GM11168 (cell line): ENCODE measurements at regions not wholly inside any gene's neighbourhood (a gene's known extent, or its start where the extent isn't known, plus 50 kb on each side); places are given as distances from the start of the nearest gene placed in this dataset.

ENCODE experiments used
- in situ Hi-C: fragments of 300-500 bp; cut with MboI; formaldehyde crosslinking; loops from one replicate; pipeline ENCODE4 v1.12.0; 2022; ENCODE audit warnings: low sequenced_read_pairs; ENCODE audit not compliant: unreplicated experiment

- in situ Hi-C loops: no loop called here
Measured at GRCh38 chr17:73989671-73990070, 213.8 kb upstream of the RPL38 start.

- in situ Hi-C loops: no loop called here
Measured at GRCh38 chr17:73990290-73990689, 213.2 kb upstream of the RPL38 start.

GRCh38 chr17:73991260-73991659 lies 212.2 kb upstream of the RPL38 start:
- in situ Hi-C loops: no loop called here

DNA sequence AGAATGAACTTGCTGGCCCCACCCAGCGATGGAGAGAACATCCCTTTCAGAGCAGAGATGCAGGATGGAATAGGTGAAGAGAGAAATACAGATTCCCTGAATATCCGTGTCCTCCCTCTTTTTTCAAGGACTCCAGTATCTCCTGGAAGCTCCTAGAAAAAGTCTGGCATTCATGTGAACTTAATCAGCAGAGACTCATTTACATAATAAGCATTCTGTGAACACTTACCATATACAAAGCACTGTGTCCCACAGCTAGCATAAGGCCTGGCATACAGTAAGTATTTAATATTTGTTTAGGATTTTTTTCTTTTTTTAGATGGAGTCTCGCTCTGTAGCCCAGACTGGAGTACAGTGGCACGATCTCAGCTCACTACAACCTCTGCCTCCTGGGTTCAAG lies 208.5 kb upstream of the RPL38 start:
- in situ Hi-C loops: no loop called here

DNA sequence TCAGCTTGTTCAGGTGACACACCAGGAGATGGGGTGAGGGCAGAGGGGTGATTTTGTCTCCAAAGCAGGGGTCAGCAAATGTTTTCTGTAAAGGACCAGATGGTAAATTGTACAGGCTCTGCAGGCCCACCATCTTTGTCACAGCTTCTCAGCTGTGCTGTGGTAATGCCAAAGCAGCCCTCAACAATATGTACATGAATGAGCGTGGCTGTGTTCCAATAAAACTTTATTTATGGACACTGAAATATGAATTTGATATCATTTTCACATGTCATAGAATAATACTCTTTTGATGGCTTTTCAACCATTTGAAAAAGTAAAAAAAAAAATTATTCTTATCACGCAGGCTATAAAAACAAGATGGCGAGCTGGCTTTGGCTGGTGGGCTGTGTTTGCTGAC lies 206.4 kb upstream of the RPL38 start:
- in situ Hi-C loops: no loop called here

DNA sequence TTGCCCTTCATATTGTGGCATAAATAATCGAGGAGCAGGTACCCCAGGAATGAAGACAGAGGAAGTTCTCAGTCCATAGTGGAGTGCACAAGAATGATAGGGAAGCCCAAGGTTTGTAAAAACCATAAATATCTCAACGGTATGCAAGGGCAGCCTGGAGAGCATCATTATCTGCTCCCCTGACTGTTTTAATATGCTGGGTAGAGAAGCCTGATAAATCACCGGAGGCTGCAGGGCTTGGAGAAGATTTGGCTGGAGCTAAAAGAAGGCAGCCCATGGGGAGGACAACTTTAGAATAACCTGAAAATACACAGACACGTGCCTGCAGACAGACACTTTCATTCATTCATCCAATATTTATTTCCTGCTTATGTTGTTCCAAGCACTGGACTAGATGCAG lies 205.2 kb upstream of the RPL38 start:
- in situ Hi-C loops: no loop called here

- in situ Hi-C loops: no loop called here
Measured at GRCh38 chr17:73998653-73999645, 204.5 kb upstream of the RPL38 start.

DNA sequence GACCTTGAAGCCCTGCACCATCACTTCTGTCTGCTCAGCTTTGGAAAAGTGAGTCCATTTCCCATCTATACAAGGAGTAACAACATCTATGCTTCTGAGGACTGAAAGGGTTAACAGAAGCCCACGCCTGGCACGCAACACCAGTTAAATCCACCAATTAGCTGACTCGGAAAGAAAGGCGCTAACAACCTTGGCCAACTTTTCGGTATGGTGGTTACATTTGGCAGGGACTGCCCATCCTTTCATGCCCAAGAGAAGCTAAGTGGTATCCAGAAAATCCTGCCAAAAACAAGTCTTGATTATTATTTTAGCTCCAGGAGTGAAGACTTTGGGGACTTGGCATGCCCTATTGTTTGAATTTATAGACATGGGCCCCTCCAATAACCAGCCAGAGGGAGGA lies 202.3 kb upstream of the RPL38 start:
- in situ Hi-C loops: no loop called here

DNA sequence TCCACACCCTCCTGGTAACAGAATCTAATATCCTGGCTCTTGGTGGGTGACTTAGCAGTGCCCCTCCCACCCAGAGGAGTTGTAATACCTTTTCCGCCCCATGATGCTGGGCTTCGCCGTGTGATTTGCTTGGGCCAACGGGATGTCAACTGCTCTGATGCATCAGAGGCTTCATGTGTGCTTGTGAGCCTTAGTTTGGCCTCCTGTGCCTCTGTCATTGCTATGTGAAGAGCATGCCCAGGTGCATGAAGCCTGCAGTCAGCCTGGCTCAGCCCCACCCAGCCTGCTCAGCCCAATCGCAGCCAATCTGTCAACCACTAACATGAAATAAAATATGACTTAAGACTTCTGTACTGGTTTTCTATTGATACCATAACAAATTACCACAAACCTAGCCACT lies 201.2 kb upstream of the RPL38 start:
- in situ Hi-C loops: no loop called here

DNA sequence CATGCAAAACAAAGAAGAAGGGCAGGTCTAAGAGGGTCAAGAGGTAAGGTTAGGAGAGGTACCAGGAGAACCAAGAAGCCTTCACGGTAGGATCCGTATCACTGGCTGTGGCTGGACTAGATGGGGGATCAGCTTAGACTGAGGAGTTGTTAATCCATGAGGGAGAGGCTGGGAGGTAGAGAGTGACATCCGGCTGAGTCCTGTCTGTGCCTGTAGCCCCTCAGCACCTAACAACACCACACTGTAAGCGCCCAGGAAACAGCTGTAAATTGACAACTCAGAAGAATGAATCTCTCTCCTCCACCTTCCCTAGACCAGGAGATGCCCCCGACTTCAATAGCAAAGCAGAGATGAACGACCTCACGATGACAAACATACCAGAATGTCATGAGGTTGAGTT lies 199.4 kb upstream of the RPL38 start:
- in situ Hi-C loops: no loop called here

- in situ Hi-C loops: no loop called here
Measured at GRCh38 chr17:74005790-74006189, 197.7 kb upstream of the RPL38 start.

DNA sequence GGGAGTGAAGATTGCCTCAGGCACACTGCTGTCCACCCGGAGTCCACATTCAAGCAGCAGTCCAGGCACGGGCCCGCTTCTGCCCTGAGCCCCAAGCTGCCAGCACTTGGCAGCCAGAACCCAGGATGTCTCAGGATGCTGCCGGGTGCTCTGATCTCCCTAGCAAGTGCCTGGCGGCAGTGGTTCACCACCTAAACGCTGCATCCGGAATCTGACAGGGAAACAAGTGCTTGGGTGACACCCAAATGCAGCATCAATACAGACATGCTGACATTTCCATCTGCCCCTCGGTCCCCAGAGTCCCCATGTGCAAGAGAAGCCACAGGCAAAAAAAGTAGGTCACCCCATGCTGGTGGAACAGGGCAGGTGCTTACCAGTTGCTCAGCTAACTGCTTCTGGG lies 197.1 kb upstream of the RPL38 start:
- in situ Hi-C loops: no loop called here

DNA sequence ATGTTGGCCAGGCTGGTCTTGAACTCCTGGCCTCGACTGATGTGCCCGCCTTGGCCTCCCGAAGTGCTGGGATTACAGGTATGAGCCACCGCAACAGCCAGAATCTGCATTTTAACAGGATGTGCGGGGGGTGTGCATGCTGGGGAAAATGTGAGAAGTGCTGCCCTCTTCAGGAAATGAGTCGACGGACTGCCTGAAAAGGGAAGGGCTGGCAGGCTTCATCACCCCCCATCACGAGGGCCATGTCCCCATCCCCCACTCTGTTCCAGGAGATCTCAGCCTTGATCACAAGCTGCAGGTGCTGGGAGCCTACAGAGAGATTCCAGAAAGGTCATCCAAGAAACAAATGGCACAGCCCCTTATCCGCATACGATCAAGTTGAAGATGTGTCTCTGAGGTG lies 195.3 kb upstream of the RPL38 start:
- in situ Hi-C loops: no loop called here

DNA sequence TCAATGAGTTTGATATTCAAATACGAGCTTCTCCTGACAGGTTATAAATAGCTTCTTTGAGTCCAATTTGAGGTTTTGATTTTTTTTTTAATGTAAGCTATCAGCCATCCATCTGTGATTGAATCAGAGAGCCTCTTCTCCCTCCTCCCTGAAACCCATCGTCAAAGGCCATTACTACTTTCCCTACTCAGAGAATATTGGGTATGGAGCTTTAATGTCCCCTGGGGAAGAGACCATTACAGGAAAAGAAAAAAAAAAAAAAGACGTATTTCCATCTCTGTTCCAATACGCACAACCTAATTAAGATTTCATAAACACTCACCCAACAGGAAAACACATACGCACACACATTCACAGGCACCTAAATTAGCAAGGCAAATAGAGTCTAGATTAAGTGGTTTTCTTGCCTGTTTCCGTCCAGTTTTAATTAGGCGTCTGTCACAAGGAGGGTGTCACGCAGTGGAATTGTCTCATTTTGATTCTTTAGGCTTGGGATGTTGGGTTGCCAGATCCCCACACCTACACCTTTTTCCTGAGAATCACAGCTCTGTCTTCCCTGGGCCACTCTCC lies 194.3 kb upstream of the RPL38 start:
- in situ Hi-C loops: no loop called here

DNA sequence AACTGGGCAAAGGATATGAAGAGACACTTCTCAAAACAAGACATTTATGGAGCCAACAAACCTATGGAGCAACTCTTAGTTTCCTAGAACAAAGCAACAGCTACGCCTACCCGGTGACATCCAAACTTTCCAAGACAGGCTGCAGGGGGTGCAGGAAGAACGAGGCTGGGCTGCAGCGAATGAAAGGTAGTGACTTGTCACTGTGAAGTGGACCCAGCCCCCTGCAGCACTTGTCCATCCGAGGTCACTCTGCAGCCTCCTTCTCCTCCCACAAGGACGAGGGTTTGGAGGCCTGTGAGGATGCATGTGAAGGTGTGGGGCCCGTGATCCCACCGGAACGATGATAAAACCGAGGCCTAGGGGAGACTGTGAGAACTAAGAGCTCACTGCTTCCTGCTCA lies 192.6 kb upstream of the RPL38 start:
- in situ Hi-C loops: no loop called here

- in situ Hi-C loops: no loop called here
Measured at GRCh38 chr17:74011966-74012365, 191.5 kb upstream of the RPL38 start.

- in situ Hi-C loops: no loop called here
Measured at GRCh38 chr17:74012465-74012864, 191.0 kb upstream of the RPL38 start.

DNA sequence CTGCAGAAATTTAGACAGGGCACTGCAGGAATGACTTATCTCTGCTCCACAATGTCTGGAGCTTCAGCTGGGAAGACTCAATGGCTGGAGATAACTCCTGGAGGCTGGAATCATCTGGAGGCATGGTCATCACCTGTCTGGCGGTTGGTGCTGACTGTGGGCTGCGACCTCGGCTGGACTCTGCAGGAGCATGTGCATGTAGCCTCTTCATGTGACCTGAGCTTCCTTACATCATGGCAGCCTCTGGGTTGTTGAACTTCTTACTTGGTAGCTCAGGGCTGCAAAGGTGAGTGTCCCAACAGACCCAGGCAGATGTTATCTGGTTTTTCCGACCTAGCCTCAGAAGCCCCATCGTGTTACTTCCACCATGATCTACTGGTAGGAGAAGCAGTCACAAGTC lies 188.2 kb upstream of the RPL38 start:
- in situ Hi-C loops: no loop called here

DNA sequence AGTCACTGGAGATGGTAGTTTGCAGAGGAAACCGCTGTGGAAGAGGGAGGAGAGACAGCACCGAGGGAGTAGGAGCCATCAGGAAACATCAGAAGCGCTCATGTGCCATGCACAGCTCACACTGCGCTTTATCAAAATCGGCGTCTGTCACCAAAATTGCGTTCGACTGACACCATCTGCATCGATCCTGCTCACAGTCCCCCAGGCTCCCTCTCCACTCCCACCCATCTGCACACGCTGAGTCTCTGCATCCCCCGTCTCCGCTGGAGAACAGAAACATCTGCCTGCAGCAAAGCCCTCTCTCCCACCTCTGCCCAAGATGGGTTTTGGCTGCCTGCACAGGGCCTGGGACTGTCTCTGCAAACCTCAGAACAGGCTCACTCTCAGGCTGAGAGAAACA lies 187.5 kb upstream of the RPL38 start:
- in situ Hi-C loops: no loop called here

GRCh38 chr17:74016461-74016860 lies 187.0 kb upstream of the RPL38 start:
- in situ Hi-C loops: no loop called here

- in situ Hi-C loops: no loop called here
Measured at GRCh38 chr17:74017466-74017865, 186.0 kb upstream of the RPL38 start.

DNA sequence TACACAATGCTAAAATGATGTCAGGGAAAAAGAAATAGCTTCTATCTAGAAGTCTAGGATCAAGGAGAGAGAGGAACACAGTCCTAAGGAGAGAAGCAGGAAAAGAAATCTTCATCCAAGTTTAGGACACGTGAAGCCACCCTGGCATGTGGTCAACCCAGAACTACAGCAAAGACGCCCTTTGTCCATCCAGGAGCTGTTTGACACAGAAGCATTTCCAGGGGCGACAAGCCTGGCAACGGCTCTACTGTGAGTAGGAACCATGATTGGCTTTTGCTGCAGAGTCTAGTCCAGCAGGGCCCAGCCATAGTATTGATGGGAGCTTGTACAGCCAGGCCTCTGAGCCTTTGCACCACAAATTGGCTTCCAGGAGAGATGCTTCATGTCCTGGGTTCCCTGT lies 185.4 kb upstream of the RPL38 start:
- in situ Hi-C loops: no loop called here
